UCSD-AML1 (cell line): ENCODE measurements at regions not wholly inside any gene's neighbourhood (a gene's known extent, or its start where the extent isn't known, plus 50 kb on each side); places are given as distances from the start of the nearest gene placed in this dataset.

ENCODE experiments used
- DNase-seq: peaks from one replicate; lab custom pipeline; 2025; ENCODE audit not compliant: unreplicated experiment; lab: John Stamatoyannopoulos, UW

DNA sequence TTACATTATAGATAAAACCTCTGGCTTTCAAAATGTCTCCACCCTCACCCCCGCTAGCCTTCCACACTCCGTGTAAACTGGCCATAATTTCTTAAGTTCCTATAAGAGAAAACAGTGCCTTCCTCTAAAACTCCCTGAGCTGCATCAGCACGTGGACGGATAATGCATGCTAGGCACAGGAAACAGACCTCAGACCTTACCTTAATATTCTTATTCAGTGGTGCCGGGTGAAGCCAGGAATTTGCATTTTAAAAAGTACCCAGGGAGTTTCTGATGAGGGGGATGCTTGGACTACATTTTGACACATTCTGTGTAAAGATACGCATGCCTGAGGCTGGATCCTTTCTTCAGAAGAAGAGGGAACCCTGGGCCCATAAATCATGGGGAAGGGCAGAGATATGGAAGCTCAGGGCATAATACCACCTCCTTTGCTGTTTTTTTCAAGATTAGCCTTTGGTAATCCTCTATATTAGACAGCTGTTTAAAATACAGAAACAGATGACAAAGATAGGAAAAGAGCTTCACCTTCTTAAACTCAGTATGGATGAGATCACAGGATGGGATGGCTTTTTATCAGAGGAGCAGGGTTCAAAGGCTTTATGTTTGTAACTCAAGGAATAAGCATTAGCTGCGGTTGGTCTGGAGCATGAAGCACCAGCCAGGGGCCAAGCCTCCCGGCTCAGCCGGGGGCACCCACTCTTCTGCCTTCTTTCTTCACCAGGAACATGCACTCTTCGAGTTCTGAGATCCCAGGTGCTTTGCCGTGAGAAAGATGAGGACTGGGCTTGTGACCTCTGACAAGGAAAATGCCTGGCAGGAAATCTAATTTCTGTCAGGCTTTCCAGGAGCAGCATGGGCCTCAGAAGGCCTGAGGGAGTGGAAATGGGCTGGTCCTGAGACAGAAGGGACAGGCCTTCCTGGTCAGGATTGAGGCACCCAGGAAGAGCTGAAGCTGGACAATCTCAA, 218.1 kb upstream of the SOX4 start:
- DNase-seq: no peak

DNA sequence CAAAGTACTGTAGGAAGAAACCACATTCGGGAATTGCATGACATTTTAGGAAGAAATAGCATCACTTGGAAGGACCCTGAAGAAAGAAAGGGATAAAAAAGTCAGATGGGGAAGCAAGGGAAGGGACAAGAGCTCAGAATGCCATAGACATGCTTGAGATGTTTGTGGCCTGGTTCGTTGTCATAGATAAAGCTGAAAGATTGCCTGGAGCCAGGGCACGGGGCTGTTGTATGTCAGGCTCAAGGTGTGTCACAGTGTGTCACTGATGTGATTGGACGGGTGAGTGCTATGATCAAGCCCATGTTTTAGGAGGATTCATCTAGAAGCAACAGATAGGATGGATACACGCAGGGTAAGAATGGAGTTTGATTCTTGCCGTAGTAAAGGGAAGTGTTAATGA, 216.2 kb upstream of the SOX4 start:
- no peak for DNase-seq

DNA sequence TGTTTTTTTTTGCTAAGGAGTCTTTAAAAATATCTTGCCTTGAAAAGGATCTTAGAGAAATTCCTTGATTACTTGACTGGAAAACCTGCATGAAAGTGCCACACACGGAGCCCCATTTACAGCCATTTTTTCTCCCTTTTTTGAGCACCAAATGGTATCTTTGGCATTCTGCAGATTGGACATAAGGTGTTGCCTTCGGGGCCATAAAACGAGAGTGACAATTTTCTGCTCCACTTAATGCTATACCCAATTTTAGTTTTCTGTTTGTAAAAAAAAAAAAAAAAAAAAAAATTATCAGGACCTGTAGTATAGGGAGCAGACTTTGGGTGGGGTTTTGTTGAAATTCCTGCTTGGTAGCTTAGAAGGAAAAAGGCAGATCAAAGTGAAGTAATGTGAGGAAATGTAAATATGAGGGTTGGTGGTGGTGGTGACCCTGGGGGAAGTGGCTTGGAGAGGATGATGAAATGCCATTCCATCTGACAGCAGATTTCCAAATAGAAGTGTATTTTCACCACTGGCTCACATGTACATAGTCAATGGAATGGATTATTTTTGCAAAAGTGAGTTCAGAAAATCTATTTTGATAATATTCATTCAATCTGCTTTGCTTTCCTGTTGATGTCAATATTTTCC, 212.1 kb upstream of the SOX4 start:
- no peak for DNase-seq

DNA sequence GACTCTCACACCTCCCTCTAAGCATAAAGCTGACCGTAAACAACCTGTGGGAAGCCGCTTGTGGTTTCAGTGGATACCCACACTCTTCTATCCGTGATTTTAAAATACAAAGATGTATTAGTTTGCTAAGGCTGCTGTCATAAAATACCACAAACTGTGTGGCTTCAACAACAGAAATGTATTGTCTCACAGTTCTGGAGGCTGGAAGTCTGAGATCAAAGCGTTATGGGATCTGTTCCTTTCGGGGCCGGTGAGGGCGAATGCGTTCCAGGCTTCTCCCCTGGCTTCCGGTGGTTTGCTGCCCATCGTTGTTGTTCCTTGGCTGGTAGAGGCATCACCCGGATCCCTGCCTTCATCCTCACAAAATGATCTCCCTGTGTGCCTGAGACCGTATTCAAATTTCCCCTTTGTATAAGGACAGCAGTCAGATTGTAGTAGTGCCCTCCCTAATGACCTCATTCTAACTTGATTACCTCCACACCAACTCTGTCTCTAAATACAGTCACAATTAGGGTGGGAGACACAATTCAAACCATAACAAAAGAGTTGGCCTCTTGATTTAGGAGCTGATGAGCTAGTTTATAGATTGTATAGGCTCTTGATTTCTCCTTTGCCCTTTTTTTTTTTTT, 210.6 kb upstream of the SOX4 start:
- no peak for DNase-seq

DNA sequence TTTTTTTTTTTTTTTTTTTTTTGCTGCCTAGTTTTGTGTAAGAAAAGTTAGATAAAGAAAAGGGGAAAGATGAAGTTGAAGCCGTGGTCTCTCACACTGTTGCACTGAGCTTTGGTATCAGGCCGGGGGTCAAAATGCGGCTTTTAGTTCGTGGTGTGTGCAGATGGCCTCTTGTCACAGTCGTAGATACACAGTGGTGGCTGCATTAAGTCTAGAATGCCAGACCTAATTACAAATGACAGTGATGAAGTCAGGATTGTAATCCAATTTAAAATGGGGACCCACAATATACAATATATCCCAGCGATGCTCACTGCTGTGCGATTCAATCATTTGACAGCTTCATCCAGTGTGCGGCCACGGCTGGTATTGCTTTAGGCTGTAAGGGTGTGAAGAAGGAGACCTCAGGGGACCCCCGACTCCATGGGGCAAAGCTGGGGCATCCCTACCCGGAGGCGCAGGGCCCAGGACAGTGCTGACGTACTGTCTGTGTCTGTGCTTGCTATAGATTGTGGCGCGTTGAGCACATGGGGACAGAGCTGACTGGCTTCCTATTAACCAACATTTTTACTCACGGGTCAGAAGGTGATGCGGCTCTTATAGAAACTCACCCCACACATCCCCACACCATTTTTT, 210.0 kb upstream of the SOX4 start:
- no peak for DNase-seq

DNA sequence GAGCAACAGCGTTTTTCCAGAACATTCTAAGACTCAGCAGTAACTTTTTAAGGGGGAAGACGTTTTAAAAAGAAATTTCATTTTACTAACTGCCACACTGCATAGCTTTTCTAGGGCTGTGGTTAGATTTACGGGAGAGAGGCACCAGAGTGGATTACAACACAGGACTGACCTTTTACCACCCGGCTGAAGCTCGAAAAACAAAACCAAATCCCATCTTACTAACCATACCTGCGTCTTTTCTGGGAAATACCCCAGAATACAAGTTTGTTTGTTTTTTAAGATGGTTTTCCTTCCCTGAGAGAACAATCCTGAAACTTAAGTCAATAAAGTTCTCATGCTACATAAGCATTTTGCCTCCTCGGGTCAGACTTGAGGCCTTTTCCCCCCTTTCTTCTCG, 209.3 kb upstream of the SOX4 start:
- no peak for DNase-seq

DNA sequence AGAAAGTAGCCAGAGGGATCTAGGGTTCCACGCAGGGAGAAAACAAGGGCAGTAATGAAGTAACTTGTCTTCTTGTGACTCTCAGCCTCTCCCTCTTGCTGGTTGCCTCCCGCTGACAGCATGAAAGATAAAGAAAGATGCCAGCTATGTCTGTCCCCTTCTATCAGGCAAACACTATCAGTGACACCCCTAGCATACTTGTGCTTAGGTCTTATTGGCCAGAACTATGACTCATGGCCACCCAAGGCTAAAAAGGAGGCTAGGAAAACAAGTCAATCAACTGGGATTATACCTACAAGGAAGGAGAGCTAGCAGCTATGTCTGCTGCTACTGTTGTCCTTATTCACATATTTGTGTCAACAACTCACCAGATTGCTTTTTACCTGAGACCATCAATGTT, 206.8 kb upstream of the SOX4 start:
- DNase-seq: no peak

DNA sequence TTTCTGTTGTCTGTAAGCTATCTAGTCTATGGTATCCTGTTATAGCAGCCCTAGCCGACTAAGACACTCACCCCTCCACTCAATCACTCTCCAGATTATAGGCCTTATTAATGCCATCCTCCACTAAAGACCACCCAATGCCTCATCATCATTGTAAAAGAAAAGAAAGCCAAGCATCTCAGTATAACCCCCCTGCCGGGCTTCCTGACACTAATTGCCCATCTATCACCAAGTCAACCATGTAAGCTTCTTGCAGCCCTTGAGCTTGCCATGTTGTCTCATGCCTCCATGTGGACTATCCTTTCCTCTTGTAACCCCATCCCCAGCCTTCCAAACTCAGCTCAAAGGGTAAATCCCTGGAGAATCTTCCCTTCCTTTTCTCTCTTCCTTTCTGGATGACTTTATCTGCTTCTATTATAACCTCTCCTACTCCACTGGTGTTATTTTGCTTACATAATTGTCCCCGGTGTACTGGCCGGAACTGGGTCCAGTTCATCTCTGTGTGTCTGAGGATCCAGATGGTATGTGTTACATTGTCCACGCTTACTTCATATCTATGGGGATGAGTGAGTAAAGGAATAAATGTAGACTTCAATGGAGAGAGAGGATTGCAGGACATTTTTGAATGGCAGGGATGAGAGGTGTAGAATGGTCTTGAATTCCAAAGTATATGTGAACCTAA, 202.9 kb upstream of the SOX4 start:
- no peak for DNase-seq

DNA sequence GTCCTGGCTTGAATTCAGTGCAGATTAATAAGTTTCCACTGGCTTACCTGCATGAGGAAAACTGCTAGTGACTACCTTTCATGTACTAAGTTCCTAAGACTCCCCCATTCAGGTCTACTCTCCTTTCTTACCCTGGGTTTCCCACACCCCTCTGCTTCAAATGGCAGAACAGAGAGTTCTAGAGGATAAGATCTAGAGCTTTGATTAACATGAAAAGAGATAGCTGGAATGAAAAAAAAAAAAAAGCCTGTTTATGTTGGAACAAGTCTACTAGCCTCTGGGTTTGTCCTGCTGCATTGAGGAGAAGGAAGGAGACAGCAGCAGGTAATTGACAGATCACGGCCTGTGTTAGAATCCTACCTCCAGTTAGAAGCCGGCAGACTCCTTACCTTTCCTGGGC, 201.4 kb upstream of the SOX4 start:
- no peak for DNase-seq

DNA sequence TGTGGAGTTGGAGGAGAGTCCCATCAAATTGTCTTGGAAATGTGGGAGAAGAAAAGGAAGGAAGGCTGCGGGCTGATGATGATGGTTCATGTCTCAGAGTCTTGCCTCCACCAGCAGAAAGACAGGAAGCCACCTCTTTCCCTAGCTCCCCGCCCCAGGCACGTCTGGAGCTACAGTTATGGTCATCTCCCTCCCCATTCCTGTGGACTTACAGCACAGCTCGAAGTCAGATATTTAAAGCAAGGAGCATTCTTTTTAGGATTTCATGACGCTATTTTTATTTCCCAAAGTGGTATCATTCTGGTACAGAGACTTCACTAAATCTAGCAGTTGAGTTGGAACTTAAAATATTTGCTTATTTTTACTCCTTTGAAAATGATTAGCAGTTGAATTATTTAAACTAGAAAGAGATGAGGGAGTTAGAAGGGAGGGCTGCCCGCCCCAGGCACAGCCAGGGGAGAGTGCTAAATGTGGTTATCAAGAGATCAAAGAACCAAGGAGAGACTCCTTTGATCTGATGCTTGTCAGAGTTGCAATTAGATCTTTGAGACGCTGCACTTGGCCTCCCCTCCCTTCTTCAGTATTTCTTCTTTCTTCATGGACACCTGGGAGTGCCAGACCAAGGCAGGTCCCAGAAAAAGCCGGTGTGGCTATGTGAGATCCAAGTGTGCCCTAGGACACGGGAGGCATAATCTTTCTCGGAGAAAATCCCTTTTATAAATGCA, 199.9 kb upstream of the SOX4 start:
- DNase-seq: no peak

DNA sequence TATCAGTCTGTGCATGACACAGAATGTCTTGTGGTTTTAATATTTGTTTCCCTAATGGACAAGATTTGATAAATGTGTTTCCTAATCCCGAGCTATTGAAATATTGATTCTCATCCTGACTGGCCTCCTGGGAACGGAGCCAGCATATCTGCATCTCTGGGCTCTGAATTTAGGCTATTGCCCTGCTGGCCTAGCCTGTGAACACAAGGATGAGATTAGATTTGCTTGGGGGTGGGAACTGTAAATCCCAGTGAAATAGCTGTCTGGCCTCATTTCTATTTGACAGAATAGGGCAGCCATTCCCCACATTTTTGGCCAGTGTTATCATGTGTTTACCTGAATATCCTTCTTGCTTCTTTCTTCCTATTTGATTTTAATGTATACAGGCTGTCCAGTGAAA, 198.4 kb upstream of the SOX4 start:
- DNase-seq: no peak

DNA sequence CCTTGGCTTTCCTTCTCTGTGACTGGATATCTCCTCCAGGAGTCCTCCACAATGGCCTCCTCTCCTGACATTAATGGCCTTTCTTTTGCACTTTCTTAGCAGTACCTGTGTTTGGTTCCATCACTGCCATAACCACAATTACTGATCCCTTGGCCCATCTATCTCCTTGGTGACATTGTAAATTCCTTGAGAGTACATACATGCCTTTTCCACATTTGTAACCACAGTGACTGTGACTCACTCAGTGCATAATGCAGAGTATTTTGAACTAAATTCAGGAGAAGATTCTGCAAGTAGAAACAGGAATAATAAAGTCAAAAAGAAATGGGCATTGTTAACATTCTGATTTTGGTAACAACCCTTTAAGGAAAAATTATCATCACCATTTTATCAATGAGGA, 197.2 kb upstream of the SOX4 start:
- DNase-seq: no peak

DNA sequence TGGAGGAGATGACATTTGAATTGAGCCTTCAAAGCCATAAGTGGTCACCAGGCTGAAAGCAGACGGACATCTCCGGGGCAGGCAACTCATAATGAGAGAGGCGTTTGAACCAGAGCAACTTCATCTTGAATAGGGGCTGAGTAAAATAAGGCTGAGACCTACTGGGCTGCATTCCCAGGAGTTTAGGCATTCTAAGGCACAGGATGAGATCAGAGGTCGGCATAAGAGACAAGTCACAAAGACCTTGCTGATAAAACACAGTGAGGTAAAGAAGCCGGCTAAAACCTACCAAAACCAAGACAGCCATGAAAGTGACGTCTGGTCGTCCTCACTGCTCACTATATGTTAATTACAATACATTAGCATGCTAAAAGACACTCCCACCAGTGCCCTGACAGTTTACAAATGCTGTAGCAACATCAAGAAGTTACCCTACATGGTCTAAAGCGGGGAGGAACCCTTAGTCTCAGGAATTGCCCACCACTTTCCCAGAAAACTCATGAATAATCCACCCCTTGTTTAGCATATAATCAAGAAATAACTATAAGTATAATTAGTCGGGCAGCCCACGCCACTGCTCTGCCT, 194.7 kb upstream of the SOX4 start:
- DNase-seq: no peak

DNA sequence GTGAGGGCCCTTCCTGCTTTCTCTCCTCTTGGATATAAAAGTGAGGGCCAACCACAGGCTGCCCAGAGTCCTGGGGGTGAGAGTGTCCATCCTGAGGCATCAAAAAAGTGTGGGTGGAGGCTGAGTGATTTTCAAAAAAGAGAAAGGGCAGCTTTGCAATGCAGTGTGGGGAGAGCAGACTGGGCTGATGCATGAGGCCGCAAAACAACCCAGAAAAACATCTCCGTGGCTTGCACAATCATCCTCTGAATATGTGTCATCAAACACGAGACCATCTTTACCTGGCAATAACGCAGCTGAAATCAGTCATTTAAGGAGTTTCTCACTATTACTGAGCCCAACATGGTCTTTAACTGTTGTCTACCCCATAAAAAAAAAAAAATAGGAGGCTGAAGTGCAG, 191.2 kb upstream of the SOX4 start:
- DNase-seq: no peak

DNA sequence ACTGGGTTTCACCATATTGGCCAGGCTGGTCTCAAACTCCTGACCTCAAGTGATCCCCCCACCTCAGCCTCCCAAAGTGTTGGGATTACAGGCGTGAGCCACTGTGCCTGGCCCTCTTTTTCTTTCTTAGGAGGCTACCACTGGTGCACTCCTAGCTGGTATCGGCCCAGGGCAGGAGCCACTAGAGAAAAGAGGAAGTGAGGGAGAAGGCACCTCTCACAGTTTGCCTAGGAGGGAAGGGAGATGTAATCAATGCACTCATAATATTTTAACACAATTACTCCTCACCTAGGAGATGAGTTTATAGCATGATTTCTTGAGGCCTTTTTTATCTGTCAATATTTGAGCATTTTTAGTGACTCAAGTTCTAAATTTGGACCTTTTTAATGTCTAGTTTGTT, 189.0 kb upstream of the SOX4 start:
- peak; percentile 11 for DNase-seq

DNA sequence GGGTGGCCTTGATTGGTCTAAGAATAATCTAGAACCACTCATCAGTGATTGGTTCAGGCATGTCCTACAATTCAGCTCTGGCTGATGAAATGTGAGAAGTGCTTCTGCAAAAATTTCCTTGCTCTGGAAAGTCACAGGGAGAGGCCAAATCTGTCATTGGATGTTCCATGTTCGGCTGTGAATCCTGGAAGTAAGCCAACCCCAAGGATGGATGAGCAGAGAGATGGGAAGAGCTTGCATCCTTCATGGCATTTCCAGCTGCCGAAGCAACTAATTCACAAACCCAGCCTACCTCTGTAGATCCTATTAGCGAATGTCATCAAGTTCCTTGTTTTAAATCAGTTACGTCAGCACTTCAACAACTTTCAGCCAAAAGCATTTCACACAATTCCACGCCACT, 187.2 kb upstream of the SOX4 start:
- no peak for DNase-seq

DNA sequence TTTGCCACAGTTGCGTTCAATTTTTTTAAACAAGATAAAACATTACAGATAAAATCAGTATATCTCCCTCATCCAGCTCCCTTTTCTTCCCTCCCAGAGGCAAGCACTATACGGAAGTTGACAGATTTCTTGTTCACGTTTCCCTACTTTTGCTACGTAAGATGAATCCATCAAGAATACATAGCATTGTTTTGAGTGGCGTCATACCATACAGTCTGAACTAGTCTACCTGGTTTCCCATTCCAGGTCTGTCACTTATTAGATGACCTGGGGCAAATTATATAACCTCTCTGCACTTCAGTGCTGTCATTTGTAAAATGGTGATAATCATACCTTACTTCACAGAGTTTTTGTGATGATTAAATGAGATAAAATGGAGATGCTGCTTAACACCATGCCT, 184.3 kb upstream of the SOX4 start:
- no peak for DNase-seq

DNA sequence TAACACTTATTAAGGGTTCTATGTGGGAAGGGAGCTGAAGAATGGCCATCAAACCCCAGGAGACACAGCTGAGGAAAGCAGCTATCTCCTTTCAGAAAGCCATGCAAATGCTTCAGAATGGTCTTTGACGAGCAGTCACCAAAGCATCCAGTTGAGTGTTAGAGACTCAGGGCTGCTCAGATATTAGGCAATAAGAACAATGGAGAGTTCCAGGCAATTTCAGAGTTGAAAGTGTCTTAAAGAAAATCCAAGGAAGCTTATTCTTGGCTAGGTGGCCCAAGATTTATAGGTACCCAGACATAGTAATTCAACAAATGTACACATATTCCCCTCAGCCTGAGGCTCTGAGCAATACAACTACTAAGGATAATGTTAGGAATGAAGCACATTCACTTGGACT, 180.1 kb upstream of the SOX4 start:
- no peak for DNase-seq

DNA sequence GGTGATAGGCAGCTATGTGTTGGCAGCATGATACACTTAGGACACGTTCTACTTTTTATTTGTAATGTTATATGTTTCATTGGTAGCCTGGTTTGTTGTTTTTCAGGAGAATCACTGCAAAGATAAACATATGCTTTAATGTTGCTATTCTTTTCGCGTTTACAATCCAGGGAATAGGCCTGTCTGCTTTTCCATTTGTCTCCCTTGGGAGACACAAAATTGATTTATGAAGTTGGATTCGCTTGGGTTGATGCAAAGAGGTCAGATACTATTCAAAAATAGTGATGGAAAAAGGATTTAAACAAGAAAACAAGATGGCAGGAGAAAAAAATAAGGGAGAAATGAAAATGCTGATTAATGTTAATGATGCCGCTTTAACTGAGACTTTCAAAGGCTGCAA, 179.5 kb upstream of the SOX4 start:
- DNase-seq: no peak
